ENCODE measurements at regions not wholly inside any gene's neighbourhood (a gene's known extent, or its start where the extent isn't known, plus 50 kb on each side); places are given as distances from the start of the nearest gene placed in this dataset.

- TF ChIP-seq CTCF (IDR thresholded peaks at IDR 0.05) (no peak), POLR2A (IDR thresholded peaks at IDR 0.05) (no peak)
Observed at GRCh38 chr2:185063761-185064160, 465.4 kb downstream of the ZNF804A start.

All from prostate gland (tissue), 2 donors.